Uterus (tissue), 2 donors: ENCODE measurements at regions not wholly inside any gene's neighbourhood (a gene's known extent, or its start where the extent isn't known, plus 50 kb on each side); places are given as distances from the start of the nearest gene placed in this dataset.
"Not testable (repeated sequence)": the region's sequence is repeated elsewhere in the genome, so short reads cannot be mapped to it uniquely, and the experiment has no call there.

Experiments
- POLR2A ChIP-seq, 2 donors: fragments of 450-650 bp; IDR thresholded peaks; one replicate each; pipeline ENCODE4 v1.6.1; 2016; ENCODE audit warnings: antibody characterized with exemption in 2 of 2, mild to moderate bottlenecking in 1 of 2, moderate library complexity in 1 of 2
- TF ChIP-seq, protein P1 (sequence below), 4 experiments: fragments of 200-600 bp in 2 of 4; fragments of 450-650 bp in 2 of 4; sonication (generic) in 2 of 4; IDR thresholded peaks; one replicate each; pipeline ENCODE4 v1.5.1; 2016 to 2019; ENCODE audit warnings: antibody characterized with exemption in 4 of 4, mild to moderate bottlenecking in 2 of 4, moderate library complexity in 1 of 4

DNA sequence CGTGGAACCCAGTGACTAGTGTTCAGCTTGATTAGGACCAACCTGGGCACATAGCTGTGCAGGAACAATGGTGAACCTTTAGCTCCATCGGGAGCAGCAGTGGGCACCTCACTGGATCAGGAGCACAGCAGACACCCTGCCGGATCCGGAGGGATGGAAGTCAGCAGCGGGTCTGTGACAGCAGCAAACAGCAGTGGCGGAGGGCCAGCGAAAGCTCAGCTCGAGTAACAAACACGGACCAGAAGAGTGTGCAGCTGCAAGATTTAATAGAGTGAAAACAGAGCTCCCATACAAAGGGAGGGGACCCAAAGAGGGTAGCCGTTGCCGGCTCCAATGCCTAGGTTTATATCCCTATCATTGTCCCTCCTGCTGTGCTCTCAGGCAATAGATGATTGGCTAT lies 66.8 kb upstream of the CSNK1A1L start:
- TF ChIP-seq, protein P1, sequence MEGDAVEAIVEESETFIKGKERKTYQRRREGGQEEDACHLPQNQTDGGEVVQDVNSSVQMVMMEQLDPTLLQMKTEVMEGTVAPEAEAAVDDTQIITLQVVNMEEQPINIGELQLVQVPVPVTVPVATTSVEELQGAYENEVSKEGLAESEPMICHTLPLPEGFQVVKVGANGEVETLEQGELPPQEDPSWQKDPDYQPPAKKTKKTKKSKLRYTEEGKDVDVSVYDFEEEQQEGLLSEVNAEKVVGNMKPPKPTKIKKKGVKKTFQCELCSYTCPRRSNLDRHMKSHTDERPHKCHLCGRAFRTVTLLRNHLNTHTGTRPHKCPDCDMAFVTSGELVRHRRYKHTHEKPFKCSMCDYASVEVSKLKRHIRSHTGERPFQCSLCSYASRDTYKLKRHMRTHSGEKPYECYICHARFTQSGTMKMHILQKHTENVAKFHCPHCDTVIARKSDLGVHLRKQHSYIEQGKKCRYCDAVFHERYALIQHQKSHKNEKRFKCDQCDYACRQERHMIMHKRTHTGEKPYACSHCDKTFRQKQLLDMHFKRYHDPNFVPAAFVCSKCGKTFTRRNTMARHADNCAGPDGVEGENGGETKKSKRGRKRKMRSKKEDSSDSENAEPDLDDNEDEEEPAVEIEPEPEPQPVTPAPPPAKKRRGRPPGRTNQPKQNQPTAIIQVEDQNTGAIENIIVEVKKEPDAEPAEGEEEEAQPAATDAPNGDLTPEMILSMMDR (IDR thresholded peaks at IDR 0.05): not testable (repeated sequence)
- TF ChIP-seq POLR2A (IDR thresholded peaks at IDR 0.05): not testable (repeated sequence)
